Upper lobe of right lung (tissue), 1 donor: ENCODE measurements at regions not wholly inside any gene's neighbourhood (a gene's known extent, or its start where the extent isn't known, plus 50 kb on each side); places are given as distances from the start of the nearest gene placed in this dataset.

Experiments used
- ATAC-seq: fragments of 200-7000 bp; cut with Tn5 transposase; one replicate; pipeline ENCODE4 v1.9.1; 2020; ENCODE audit warnings: mild to moderate bottlenecking, moderate library complexity
- DNase-seq: peaks from one replicate; pipeline ENCODE4 v3.0.0-alpha.2; 2020
- H3K27ac ChIP-seq: fragments of 200-600 bp; one replicate; pipeline ENCODE4 v1.8.0; 2022
- H3K27me3 ChIP-seq: fragments of 200-600 bp; one replicate; pipeline ENCODE4 v1.8.0; 2022; ENCODE audit warnings: mild to moderate bottlenecking
- H3K36me3 ChIP-seq: fragments of 200-600 bp; one replicate; pipeline ENCODE4 v1.8.0; 2022
- H3K4me1 ChIP-seq: fragments of 200-600 bp; one replicate; pipeline ENCODE4 v1.8.0; 2022
- H3K4me3 ChIP-seq: fragments of 200-600 bp; one replicate; pipeline ENCODE4 v1.8.0; 2022; ENCODE audit warnings: mild to moderate bottlenecking
- H3K9me3 ChIP-seq: fragments of 200-600 bp; one replicate; pipeline ENCODE4 v1.8.0; 2022
- CTCF ChIP-seq: fragments of 200-600 bp; IDR thresholded peaks from one replicate; pipeline ENCODE4 v1.8.0; 2022; ENCODE audit warnings: antibody characterized with exemption
- intact Hi-C: fragments of 100-400 bp; cut with DNase I; formaldehyde crosslinking; loops from one replicate; pipeline ENCODE4 v1.11.0; 2022
- donor health status: DM: no; HTN: yes; CAD: no; lungs with severe emphysema.

GRCh38 chr5:4875942-4876341 lies 264.2 kb upstream of the ADAMTS16 start:
- no peaks in the 10 kb centered on the region for H3K36me3 ChIP-seq
- DNase-seq = no peak
- no peak overlapping the region for H3K4me3 ChIP-seq
- no peaks in the 10 kb centered on the region for H3K27me3 ChIP-seq
- H3K27ac ChIP-seq = no peak overlapping the region
- H3K9me3 ChIP-seq = no peaks in the 10 kb centered on the region
- TF ChIP-seq CTCF = no peak
- intact Hi-C loops = no loop called here
- H3K4me1 ChIP-seq = no peaks in the 10 kb centered on the region
- no peak for ATAC-seq

- Histone ChIP-seq H3K36me3 (no peaks in the 10 kb centered on the region), H3K27ac (no peak overlapping the region), H3K4me3 (no peak overlapping the region), H3K27me3 (no peaks in the 10 kb centered on the region), H3K4me1 (no peaks in the 10 kb centered on the region), H3K9me3 (no peaks in the 10 kb centered on the region)
- ATAC-seq (no peak), DNase-seq (no peak)
- intact Hi-C loops = no loop called here
- TF ChIP-seq CTCF = no peak
Measured at GRCh38 chr5:4876804-4877203, 263.3 kb upstream of the ADAMTS16 start.

- Histone ChIP-seq H3K27ac (no peak overlapping the region), H3K4me3 (no peak overlapping the region), H3K27me3 (no peaks in the 10 kb centered on the region), H3K4me1 (no peaks in the 10 kb centered on the region), H3K9me3 (no peaks in the 10 kb centered on the region), H3K36me3 (no peaks in the 10 kb centered on the region)
- intact Hi-C loops = no loop called here
- ATAC-seq = no peak
- no peak for DNase-seq
- TF ChIP-seq CTCF = no peak
Measured at GRCh38 chr5:4877579-4877978, 262.6 kb upstream of the ADAMTS16 start.

GRCh38 chr5:4879075-4879474 lies 261.1 kb upstream of the ADAMTS16 start:
- Histone ChIP-seq H3K27ac (no peak overlapping the region), H3K27me3 (no peaks in the 10 kb centered on the region), H3K36me3 (no peaks in the 10 kb centered on the region), H3K4me3 (no peak overlapping the region), H3K4me1 (no peaks in the 10 kb centered on the region), H3K9me3 (no peaks in the 10 kb centered on the region)
- intact Hi-C loops = no loop called here
- ATAC-seq (no peak), DNase-seq (no peak)
- TF ChIP-seq CTCF = no peak

- Histone ChIP-seq H3K9me3 (no peaks in the 10 kb centered on the region), H3K4me1 (no peaks in the 10 kb centered on the region), H3K27me3 (no peaks in the 10 kb centered on the region), H3K4me3 (no peak overlapping the region), H3K27ac (no peak overlapping the region), H3K36me3 (no peaks in the 10 kb centered on the region)
- ATAC-seq (peak; percentile 87), DNase-seq (peak; percentile 82)
- peak; percentile 83 for TF ChIP-seq CTCF
- intact Hi-C loops = no loop called here
Measured at GRCh38 chr5:4879693-4880303, 260.3 kb upstream of the ADAMTS16 start.

GRCh38 chr5:4880304-4880741 lies 259.8 kb upstream of the ADAMTS16 start:
- Histone ChIP-seq H3K4me1 (no peaks in the 10 kb centered on the region), H3K27ac (no peak overlapping the region), H3K27me3 (no peaks in the 10 kb centered on the region), H3K36me3 (no peaks in the 10 kb centered on the region), H3K4me3 (no peak overlapping the region), H3K9me3 (no peaks in the 10 kb centered on the region)
- DNase-seq (no peak), ATAC-seq (no peak)
- no peak for TF ChIP-seq CTCF
- intact Hi-C loops = no loop called here
